22Rv1 (cell line): ENCODE measurements at regions not wholly inside any gene's neighbourhood (a gene's known extent, or its start where the extent isn't known, plus 50 kb on each side); places are given as distances from the start of the nearest gene placed in this dataset.

ENCODE experiments used
- H3K27ac ChIP-seq: fragments of 450-650 bp; 2 replicates; pipeline ENCODE4 v1.5.1; 2017
- ZFX ChIP-seq: fragments of 450-650 bp; IDR thresholded peaks from 2 replicates; pipeline ENCODE4 v1.6.1; 2017; ENCODE audit warnings: antibody characterized with exemption, borderline replicate concordance
- TF ChIP-seq, protein P1 (sequence below): fragments of 450-650 bp; IDR thresholded peaks from 2 replicates; pipeline ENCODE4 v1.5.1; 2017; ENCODE audit warnings: mild to moderate bottlenecking

DNA sequence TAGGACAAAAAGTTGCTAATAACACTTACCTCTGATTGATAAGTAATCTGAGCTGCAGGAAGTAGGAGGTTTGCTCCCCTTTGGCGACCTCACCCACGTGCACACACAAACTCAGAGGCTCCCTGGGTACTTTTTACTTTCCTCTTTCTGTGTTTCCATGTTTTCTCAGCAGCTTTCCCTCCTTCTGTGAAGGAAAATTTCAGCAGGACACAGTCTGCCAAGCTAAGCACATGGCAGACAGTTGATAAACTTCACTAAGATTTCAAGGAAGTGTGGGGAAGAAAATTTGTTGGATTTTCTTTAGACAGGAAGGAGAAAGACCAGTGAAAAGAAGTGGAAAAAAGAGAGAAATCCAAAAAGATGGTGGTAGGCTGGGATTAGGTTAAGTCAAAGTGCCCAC is 215.5 kb upstream of the ARG1 start:
- no peak for TF ChIP-seq ZFX
- TF ChIP-seq, protein P1, sequence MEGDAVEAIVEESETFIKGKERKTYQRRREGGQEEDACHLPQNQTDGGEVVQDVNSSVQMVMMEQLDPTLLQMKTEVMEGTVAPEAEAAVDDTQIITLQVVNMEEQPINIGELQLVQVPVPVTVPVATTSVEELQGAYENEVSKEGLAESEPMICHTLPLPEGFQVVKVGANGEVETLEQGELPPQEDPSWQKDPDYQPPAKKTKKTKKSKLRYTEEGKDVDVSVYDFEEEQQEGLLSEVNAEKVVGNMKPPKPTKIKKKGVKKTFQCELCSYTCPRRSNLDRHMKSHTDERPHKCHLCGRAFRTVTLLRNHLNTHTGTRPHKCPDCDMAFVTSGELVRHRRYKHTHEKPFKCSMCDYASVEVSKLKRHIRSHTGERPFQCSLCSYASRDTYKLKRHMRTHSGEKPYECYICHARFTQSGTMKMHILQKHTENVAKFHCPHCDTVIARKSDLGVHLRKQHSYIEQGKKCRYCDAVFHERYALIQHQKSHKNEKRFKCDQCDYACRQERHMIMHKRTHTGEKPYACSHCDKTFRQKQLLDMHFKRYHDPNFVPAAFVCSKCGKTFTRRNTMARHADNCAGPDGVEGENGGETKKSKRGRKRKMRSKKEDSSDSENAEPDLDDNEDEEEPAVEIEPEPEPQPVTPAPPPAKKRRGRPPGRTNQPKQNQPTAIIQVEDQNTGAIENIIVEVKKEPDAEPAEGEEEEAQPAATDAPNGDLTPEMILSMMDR: no peak
- H3K27ac ChIP-seq: no peak overlapping the region

DNA sequence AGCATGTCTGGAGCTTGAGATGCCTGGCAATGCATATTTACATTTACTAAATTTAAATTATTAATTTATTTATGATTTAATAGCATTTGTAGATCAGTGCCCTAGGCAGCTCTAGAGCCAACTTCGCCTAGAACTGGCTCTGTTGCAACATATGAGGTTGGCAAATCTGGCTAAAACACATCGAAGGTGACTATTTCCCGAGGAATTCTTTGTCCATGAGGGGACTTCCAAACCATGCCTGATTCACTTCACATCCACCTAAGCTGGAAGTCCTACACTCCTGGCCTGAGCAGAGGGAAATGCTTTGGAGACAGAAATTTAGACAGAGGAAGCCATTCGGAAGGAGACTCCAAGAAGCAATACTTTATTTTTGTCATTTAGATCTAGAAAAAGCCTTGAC is 211.0 kb upstream of the ARG1 start:
- TF ChIP-seq, protein P1: no peak
- H3K27ac ChIP-seq: no peak overlapping the region

DNA sequence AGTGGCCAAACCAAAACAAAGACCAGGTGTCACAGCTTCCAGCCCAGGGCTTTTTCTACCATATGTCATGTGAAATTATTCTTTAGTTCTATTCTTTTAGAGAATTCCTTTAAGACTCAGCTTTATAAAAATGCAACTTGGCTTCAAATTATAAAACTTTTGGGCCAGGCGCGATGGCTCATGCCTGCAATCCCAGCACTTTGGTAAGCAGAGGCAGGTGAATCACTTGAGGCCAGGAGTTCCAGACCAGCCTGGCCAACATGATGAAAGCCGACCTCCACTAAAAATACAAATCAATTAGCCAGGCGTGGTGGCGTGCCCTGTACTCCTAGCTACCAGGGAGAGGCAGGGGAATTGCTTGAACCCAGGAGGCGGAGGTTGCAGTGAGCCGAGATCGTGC is 210.3 kb upstream of the ARG1 start:
- TF ChIP-seq, protein P1: no peak
- no peak for TF ChIP-seq ZFX
- no peak overlapping the region for H3K27ac ChIP-seq

DNA sequence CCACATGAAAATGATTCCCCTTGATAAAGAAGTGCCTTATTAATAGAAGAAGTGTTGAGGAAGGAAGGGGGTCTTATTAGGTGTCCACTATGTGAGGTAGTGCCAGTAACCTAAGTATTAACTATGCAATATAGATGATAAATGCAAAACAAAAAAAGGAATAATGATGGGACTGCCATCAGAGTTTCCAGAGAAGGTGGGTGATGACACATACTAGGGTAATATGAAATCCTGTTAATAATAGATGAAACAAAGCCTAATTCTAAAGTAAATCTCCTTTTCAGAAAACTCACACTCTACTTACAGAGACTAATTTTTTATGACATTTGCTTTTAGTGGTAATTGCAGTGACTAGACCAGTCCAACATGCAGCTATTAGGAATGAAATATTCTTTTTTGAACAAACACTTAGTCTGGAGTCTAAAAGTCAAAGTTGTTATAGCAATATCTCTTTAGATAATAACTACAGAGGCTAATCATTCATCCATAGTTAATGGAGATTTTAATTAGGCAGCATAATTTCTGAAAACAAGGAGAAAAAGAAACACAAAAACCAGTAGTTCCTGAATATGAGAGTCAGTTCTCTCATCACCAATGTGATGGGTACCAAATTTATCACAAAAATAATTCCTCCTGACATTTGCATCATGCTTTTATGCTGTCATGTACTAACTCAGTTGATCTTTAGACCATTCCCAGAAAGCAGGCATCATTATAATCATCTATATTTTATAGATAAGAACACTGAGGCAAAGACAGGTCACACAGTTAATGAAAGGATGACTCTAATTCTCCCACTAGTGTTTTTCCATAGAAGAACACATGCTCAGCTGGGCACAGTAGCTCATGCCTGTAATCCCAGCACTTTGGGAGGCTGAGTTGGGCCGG is 208.8 kb upstream of the ARG1 start:
- no peak for TF ChIP-seq ZFX
- TF ChIP-seq, protein P1: no peak
- no peak overlapping the region for H3K27ac ChIP-seq

DNA sequence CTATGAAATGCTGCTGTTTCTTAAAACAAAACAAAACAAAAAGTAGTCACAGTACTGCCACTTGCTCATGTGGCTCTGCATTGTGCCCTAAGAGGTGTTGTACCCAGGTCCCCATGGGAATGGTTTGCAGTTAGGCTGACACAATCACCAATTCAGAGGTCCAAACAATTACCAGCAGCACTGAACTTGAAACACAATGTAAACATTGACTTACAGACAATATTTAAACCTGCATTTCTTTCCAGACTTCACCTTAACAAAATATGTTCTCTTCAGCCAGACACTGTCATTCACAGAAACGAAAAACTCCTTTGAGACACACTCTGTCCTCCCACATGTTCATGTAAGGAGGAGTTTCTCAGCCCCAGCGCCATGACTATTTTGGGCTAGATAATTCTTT is 206.8 kb upstream of the ARG1 start:
- H3K27ac ChIP-seq: no peak overlapping the region
- TF ChIP-seq, protein P1: no peak
- TF ChIP-seq ZFX: no peak

DNA sequence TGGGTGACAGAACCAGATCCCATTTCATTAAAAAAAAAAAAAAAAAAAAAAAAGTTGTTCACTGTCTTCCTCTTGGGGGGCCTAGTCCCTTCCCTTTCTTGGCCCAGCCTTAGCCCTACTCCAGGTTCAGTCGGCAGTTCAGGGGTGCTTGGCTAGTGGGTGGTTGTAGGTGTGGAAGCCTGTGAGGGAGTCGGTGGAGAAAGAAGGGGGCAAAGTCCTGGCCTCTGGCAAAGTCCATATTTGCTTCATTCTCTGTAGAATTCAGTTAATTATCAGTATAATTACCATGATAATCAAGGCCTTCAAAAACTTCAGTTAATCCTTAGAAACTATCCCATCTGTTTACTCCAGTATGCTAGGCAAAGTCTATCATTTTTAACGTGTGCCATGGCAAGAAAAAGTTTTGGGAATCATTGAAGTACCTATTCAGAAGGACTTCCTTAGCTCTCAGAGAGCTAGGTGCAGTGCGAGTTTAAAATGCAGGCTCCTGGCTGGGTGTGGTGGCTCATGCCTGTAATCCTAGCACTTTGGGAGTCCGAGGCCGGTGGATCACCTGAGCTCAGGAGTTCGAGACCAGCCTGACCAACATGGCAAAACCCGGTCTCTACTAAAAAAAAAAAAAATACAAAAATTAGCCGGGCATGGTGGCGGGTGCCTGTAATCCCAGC is 205.7 kb upstream of the ARG1 start:
- no peak for TF ChIP-seq ZFX
- TF ChIP-seq, protein P1: no peak
- H3K27ac ChIP-seq: no peak overlapping the region
